ELF-1 (cell line): ENCODE measurements at regions not wholly inside any gene's neighbourhood (a gene's known extent, or its start where the extent isn't known, plus 50 kb on each side); places are given as distances from the start of the nearest gene placed in this dataset.
A peak's percentile ranks its signal among the peaks of the same experiment; 100 is the strongest.

Source experiments
- DNase-seq: peaks from one replicate; pipeline ENCODE4 v3.0.0-alpha.2; 2016; ENCODE audit warnings: low read depth, low spot score

- DNase-seq: no peak
These were observed 152.0 kb upstream of the DYRK2 start for GRCh38 chr12:67496581-67496980.

- DNase-seq: no peak
These were observed 149.6 kb upstream of the DYRK2 start for GRCh38 chr12:67498991-67499390.

- DNase-seq: no peak
These were observed 147.2 kb upstream of the DYRK2 start for GRCh38 chr12:67501362-67501761.

- no peak for DNase-seq
These were observed 144.5 kb upstream of the DYRK2 start for GRCh38 chr12:67504026-67504425.

GRCh38 chr12:67506739-67507138 lies 141.8 kb upstream of the DYRK2 start:
- no peak for DNase-seq

GRCh38 chr12:67508830-67509229 lies 139.7 kb upstream of the DYRK2 start:
- no peak for DNase-seq

GRCh38 chr12:67509666-67510386 lies 138.7 kb upstream of the DYRK2 start:
- no peak for DNase-seq

- no peak for DNase-seq
These were observed 136.5 kb upstream of the DYRK2 start for GRCh38 chr12:67512061-67512460.

- DNase-seq: no peak
These were observed 134.0 kb upstream of the DYRK2 start for GRCh38 chr12:67514502-67514901.

- DNase-seq: no peak
These were observed 132.7 kb upstream of the DYRK2 start for GRCh38 chr12:67515679-67516340.

- no peak for DNase-seq
These were observed 131.2 kb upstream of the DYRK2 start for GRCh38 chr12:67517181-67517887.

GRCh38 chr12:67519484-67520433 lies 128.8 kb upstream of the DYRK2 start:
- DNase-seq: peak; percentile 94

GRCh38 chr12:67520606-67521005 lies 127.9 kb upstream of the DYRK2 start:
- DNase-seq: no peak

- peak; percentile 75 for DNase-seq
These were observed 126.3 kb upstream of the DYRK2 start for GRCh38 chr12:67522222-67522621.

GRCh38 chr12:67523538-67523937 lies 125.0 kb upstream of the DYRK2 start:
- no peak for DNase-seq

GRCh38 chr12:67524861-67525616 lies 123.5 kb upstream of the DYRK2 start:
- peak; percentile 39 for DNase-seq

GRCh38 chr12:67525617-67525884 lies 123.0 kb upstream of the DYRK2 start:
- DNase-seq: no peak

- no peak for DNase-seq
These were observed 122.4 kb upstream of the DYRK2 start for GRCh38 chr12:67526129-67526528.

GRCh38 chr12:67531051-67531450 lies 117.5 kb upstream of the DYRK2 start:
- DNase-seq: no peak

GRCh38 chr12:67531501-67531900 lies 117.0 kb upstream of the DYRK2 start:
- no peak for DNase-seq

GRCh38 chr12:67533159-67533558 lies 115.4 kb upstream of the DYRK2 start:
- no peak for DNase-seq
